ENCODE measurements at regions not wholly inside any gene's neighbourhood (a gene's known extent, or its start where the extent isn't known, plus 50 kb on each side); places are given as distances from the start of the nearest gene placed in this dataset.

- no peak for TF ChIP-seq CTCF (IDR thresholded peaks at IDR 0.05)
- TF ChIP-seq FOXP4 (CRISPR knock-in tag; IDR thresholded peaks at IDR 0.05): no peak
- TF ChIP-seq GRHL2 (CRISPR knock-in tag; IDR thresholded peaks at IDR 0.05; ENCODE audit: insufficient replicate concordance, severe bottlenecking): no peak
- no peak for TF ChIP-seq SMAD4 (CRISPR knock-in tag; IDR thresholded peaks at IDR 0.05)
- TF ChIP-seq ATF3 (CRISPR knock-in tag; conservative IDR thresholded peaks at IDR 0.05): no peak
- TF ChIP-seq RELA (CRISPR knock-in tag; IDR thresholded peaks at IDR 0.05; ENCODE audit: borderline replicate concordance): no peak
- no peak for TF ChIP-seq TP53 (CRISPR knock-in tag; IDR thresholded peaks at IDR 0.05)
- TF ChIP-seq FOXJ3 (CRISPR knock-in tag; IDR thresholded peaks at IDR 0.05; ENCODE audit: borderline replicate concordance): no peak
- no peak for TF ChIP-seq E2F1 (CRISPR knock-in tag; IDR thresholded peaks at IDR 0.05)
- no peak for TF ChIP-seq USF1 (CRISPR knock-in tag; IDR thresholded peaks at IDR 0.05)
- TF ChIP-seq E2F4 (CRISPR knock-in tag; IDR thresholded peaks at IDR 0.05; ENCODE audit: borderline replicate concordance, low read depth): no peak
- no peak for TF ChIP-seq SP1 (CRISPR knock-in tag; conservative IDR thresholded peaks at IDR 0.05)
- TF ChIP-seq MAX (CRISPR knock-in tag; IDR thresholded peaks at IDR 0.05): no peak
- no peak for TF ChIP-seq ETV6 (CRISPR knock-in tag; IDR thresholded peaks at IDR 0.05)
Measured at GRCh38 chr2:56107502-56108220, 76.1 kb upstream of the CCDC85A start.
